ENCODE measurements at regions not wholly inside any gene's neighbourhood (a gene's known extent, or its start where the extent isn't known, plus 50 kb on each side); places are given as distances from the start of the nearest gene placed in this dataset.

- H3K4me2 ChIP-seq (ENCODE audit: low read length): no peak overlapping the region
- ChIA-PET POLR2A (interaction anchor here (1.0 to 1.1 kb wide), 2 partner anchors 24 to 48 kb away, joined by 3 read pairs; no protein-coding TSS in a partner anchor), CTCF (ENCODE audit: unreplicated experiment) (no interaction called here)
- DNase-seq (ENCODE audit: low spot score): no peak
- no peak overlapping the region for H2AFZ ChIP-seq (ENCODE audit: low read length)
- no peaks in the 10 kb centered on the region for H3K79me2 ChIP-seq (ENCODE audit: insufficient read depth, low read depth, low read length)
- intact Hi-C loops (cut with micrococcal nuclease; ENCODE audit: unreplicated experiment): no loop called here
- H3K27ac ChIP-seq (ENCODE audit: low read depth, low read length, poor library complexity, severe bottlenecking): no peak overlapping the region
- no peaks in the 10 kb centered on the region for H3K9me2 ChIP-seq (ENCODE audit: insufficient read depth, low read length)
- no peak overlapping the region for H3K4me3 ChIP-seq (ENCODE audit: low read depth, low read length, poor library complexity, severe bottlenecking)
- H4K20me1 ChIP-seq (ENCODE audit: insufficient read depth, low read length): no peaks in the 10 kb centered on the region
- H3K4me1 ChIP-seq (ENCODE audit: insufficient read depth, low read length, poor library complexity, severe bottlenecking): peaks cover 22% of the 10 kb centered on the region
- no TSS peak for BruUV-seq (replicated peaks)
- TF ChIP-seq, protein P1, sequence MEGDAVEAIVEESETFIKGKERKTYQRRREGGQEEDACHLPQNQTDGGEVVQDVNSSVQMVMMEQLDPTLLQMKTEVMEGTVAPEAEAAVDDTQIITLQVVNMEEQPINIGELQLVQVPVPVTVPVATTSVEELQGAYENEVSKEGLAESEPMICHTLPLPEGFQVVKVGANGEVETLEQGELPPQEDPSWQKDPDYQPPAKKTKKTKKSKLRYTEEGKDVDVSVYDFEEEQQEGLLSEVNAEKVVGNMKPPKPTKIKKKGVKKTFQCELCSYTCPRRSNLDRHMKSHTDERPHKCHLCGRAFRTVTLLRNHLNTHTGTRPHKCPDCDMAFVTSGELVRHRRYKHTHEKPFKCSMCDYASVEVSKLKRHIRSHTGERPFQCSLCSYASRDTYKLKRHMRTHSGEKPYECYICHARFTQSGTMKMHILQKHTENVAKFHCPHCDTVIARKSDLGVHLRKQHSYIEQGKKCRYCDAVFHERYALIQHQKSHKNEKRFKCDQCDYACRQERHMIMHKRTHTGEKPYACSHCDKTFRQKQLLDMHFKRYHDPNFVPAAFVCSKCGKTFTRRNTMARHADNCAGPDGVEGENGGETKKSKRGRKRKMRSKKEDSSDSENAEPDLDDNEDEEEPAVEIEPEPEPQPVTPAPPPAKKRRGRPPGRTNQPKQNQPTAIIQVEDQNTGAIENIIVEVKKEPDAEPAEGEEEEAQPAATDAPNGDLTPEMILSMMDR (conservative IDR thresholded peaks at IDR 0.05; ENCODE audit: low read length): no peak
- TF ChIP-seq EZH2phosphoT487 (IDR thresholded peaks at IDR 0.05; ENCODE audit: borderline replicate concordance, low read depth, low read length): no peak
- peaks cover 4% of the 10 kb centered on the region; the same call in 1 of the 2 replicates for H3K36me3 ChIP-seq (ENCODE audit: insufficient read depth, low read length)
- peaks cover 20% of the 10 kb centered on the region; the same call in 1 of the 2 replicates for H3K9me3 ChIP-seq (ENCODE audit: low read length)
These were observed 143.8 kb upstream of the NDUFV2 start for GRCh38 chr18:8958660-8959059.

GRCh38 chr18:8959551-8960135, 142.9 kb upstream of the NDUFV2 start:
- Histone ChIP-seq H3K9me2 (ENCODE audit: insufficient read depth, low read length) (no peaks in the 10 kb centered on the region), H3K4me3 (ENCODE audit: low read depth, low read length, poor library complexity, severe bottlenecking) (no peak overlapping the region), H3K27ac (ENCODE audit: low read depth, low read length, poor library complexity, severe bottlenecking) (no peak overlapping the region), H3K4me1 (ENCODE audit: insufficient read depth, low read length, poor library complexity, severe bottlenecking) (peaks cover 13% of the 10 kb centered on the region), H3K9me3 (ENCODE audit: low read length) (peaks cover 15% of the 10 kb centered on the region; the same call in 1 of the 2 replicates), H2AFZ (ENCODE audit: low read length) (no peak overlapping the region), H3K36me3 (ENCODE audit: insufficient read depth, low read length) (no peaks in the 10 kb centered on the region; the same call in 1 of the 2 replicates), H3K79me2 (ENCODE audit: insufficient read depth, low read depth, low read length) (no peaks in the 10 kb centered on the region), H4K20me1 (ENCODE audit: insufficient read depth, low read length) (no peaks in the 10 kb centered on the region), H3K4me2 (ENCODE audit: low read length) (no peak overlapping the region)
- intact Hi-C loops (cut with micrococcal nuclease; ENCODE audit: unreplicated experiment): no loop called here
- ChIA-PET CTCF (ENCODE audit: unreplicated experiment) (no interaction called here), POLR2A (interaction anchor here (1.1 kb wide), 1 partner anchor 49 kb away, joined by 3 read pairs; no protein-coding TSS in a partner anchor)
- no TSS peak for BruUV-seq (replicated peaks)
- no peak for DNase-seq (ENCODE audit: low spot score)
- TF ChIP-seq, protein P1 (conservative IDR thresholded peaks at IDR 0.05; ENCODE audit: low read length): no peak
- no peak for TF ChIP-seq EZH2phosphoT487 (IDR thresholded peaks at IDR 0.05; ENCODE audit: borderline replicate concordance, low read depth, low read length)

Measured in OCI-LY7 (cell line).